Central memory CD8-positive, alpha-beta T cell (primary cell): ENCODE measurements at regions not wholly inside any gene's neighbourhood (a gene's known extent, or its start where the extent isn't known, plus 50 kb on each side); places are given as distances from the start of the nearest gene placed in this dataset.

Source experiments
- ATAC-seq: fragments of 150-1000 bp; cut with Tn5 transposase; replicated peaks from 2 replicates; pipeline ENCODE4 v1.10.0; 2022; ENCODE audit warnings: mild to moderate bottlenecking, moderate FRiP score, moderate number of reproducible peaks; ENCODE audit not compliant: poor library complexity, severe bottlenecking; ENCODE audit errors: extremely low read depth
- DNase-seq, 2 donors: peaks; one replicate each; pipeline ENCODE4 v3.0.0; 2021; ENCODE audit warnings: low spot score in 2 of 2
- H3K27ac Mint-ChIP-seq: one replicate; pipeline ENCODE4 v1.8.0; 2022; ENCODE audit warnings: low read depth, mild to moderate bottlenecking, moderate library complexity, mixed read lengths
- H3K27me3 Mint-ChIP-seq: one replicate; pipeline ENCODE4 v1.8.0; 2022; ENCODE audit warnings: mixed read lengths
- H3K36me3 Mint-ChIP-seq: one replicate; pipeline ENCODE4 v1.8.0; 2022; ENCODE audit warnings: mild to moderate bottlenecking, moderate library complexity, mixed read lengths; ENCODE audit not compliant: insufficient read depth
- H3K4me1 Mint-ChIP-seq: one replicate; pipeline ENCODE4 v1.8.0; 2022; ENCODE audit warnings: mixed read lengths
- H3K4me3 Mint-ChIP-seq: one replicate; pipeline ENCODE4 v1.8.0; 2022; ENCODE audit warnings: mild to moderate bottlenecking, moderate library complexity, mixed read lengths
- H3K9me3 Mint-ChIP-seq: one replicate; pipeline ENCODE4 v1.8.0; 2022; ENCODE audit warnings: mixed read lengths

- DNase-seq (no peak), ATAC-seq (no peak)
- Mint-ChIP-seq H3K27ac (no peak overlapping the region), H3K36me3 (no peaks in the 10 kb centered on the region), H3K4me3 (no peak overlapping the region), H3K4me1 (no peaks in the 10 kb centered on the region), H3K9me3 (no peaks in the 10 kb centered on the region), H3K27me3 (no peaks in the 10 kb centered on the region)
Measured at GRCh38 chr13:85742355-85742754, 56.9 kb downstream of the SLITRK6 start.

DNA sequence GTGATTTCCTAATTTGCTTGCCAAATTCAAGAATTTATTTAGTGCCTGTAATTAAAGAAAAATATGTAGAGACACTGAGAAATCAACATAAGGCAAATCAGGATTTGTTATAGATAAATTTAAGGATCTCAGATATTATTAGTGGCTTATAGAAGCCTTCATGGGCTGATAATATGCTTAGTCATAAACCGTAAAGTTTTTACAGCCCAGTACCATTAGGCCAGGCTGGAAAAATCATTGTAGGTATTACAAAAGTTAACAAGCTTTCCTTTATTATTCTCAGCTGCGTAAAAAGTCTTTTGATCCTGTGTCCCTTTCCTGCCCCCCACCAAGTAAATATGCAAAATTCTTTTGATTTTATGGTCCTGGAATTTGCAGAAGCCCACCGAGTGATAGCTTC, 58.2 kb downstream of the SLITRK6 start:
- H3K27me3 Mint-ChIP-seq: no peaks in the 10 kb centered on the region
- no peak overlapping the region for H3K4me3 Mint-ChIP-seq
- ATAC-seq: no peak
- no peak for DNase-seq
- no peak overlapping the region for H3K27ac Mint-ChIP-seq
- no peaks in the 10 kb centered on the region for H3K4me1 Mint-ChIP-seq
- peaks cover 7% of the 10 kb centered on the region for H3K9me3 Mint-ChIP-seq
- H3K36me3 Mint-ChIP-seq: no peaks in the 10 kb centered on the region

GRCh38 chr13:85738696-85739320, 60.4 kb downstream of the SLITRK6 start:
- no peak for ATAC-seq
- no peak overlapping the region for H3K27ac Mint-ChIP-seq
- H3K4me1 Mint-ChIP-seq: no peaks in the 10 kb centered on the region
- no peak for DNase-seq
- no peaks in the 10 kb centered on the region for H3K36me3 Mint-ChIP-seq
- peaks cover 7% of the 10 kb centered on the region for H3K9me3 Mint-ChIP-seq
- no peak overlapping the region for H3K4me3 Mint-ChIP-seq
- H3K27me3 Mint-ChIP-seq: no peaks in the 10 kb centered on the region

GRCh38 chr13:85737952-85738351, 61.3 kb downstream of the SLITRK6 start:
- DNase-seq (no peak), ATAC-seq (no peak)
- Mint-ChIP-seq H3K36me3 (no peaks in the 10 kb centered on the region), H3K4me1 (no peaks in the 10 kb centered on the region), H3K27me3 (no peaks in the 10 kb centered on the region), H3K27ac (no peak overlapping the region), H3K4me3 (no peak overlapping the region), H3K9me3 (peaks cover 7% of the 10 kb centered on the region)

DNA sequence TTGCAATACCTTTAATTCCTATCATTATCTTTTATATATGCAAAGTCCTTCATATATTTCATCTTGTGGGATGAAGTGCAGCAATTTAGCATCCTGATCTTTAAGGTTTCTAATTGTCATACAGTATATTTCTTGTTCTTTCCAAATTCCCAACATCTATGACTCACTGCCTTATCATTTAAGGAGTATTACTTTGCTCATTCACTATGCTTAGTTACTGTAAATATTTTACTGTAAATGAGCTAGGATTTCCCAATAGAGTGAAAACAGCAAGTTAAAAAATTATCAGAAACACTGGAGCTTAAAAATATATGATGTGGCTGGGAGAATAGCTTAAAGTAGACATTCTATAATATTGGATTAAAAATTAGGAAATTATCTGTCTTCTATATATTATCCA, 69.9 kb downstream of the SLITRK6 start:
- no peak overlapping the region for H3K4me3 Mint-ChIP-seq
- H3K36me3 Mint-ChIP-seq: no peaks in the 10 kb centered on the region
- no peak for ATAC-seq
- H3K27me3 Mint-ChIP-seq: no peaks in the 10 kb centered on the region
- no peaks in the 10 kb centered on the region for H3K4me1 Mint-ChIP-seq
- no peak overlapping the region for H3K27ac Mint-ChIP-seq
- no peak for DNase-seq
- peaks cover 5% of the 10 kb centered on the region for H3K9me3 Mint-ChIP-seq

DNA sequence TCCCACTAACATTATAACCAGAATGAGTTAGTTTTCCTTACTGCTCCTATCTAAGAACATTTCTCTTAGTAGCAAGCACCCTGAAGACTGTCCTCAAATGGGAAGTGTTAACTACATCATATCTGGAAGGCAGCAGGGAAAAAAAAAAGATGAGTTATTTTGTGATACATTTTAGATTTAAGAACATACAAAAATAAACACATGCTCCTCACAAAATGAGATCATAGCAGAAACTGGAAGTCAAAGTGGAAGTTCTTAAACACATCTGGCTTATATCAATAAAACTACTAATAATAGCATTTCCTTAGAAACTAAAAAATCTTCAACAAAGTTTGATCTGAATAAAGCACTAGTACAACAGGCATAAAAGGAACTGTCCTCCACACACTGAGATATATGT, 70.4 kb downstream of the SLITRK6 start:
- no peak overlapping the region for H3K4me3 Mint-ChIP-seq
- no peaks in the 10 kb centered on the region for H3K27me3 Mint-ChIP-seq
- no peak for ATAC-seq
- no peak for DNase-seq
- no peak overlapping the region for H3K27ac Mint-ChIP-seq
- H3K4me1 Mint-ChIP-seq: no peaks in the 10 kb centered on the region
- no peaks in the 10 kb centered on the region for H3K36me3 Mint-ChIP-seq
- peaks cover 5% of the 10 kb centered on the region for H3K9me3 Mint-ChIP-seq

GRCh38 chr13:85725433-85725832, 73.8 kb downstream of the SLITRK6 start:
- ATAC-seq: no peak
- no peak for DNase-seq
- Mint-ChIP-seq H3K36me3 (no peaks in the 10 kb centered on the region), H3K27me3 (no peaks in the 10 kb centered on the region), H3K9me3 (no peaks in the 10 kb centered on the region), H3K4me1 (no peaks in the 10 kb centered on the region), H3K4me3 (no peak overlapping the region), H3K27ac (no peak overlapping the region)

- no peak overlapping the region for H3K4me3 Mint-ChIP-seq
- DNase-seq (no peak), ATAC-seq (no peak)
- no peaks in the 10 kb centered on the region for H3K27me3 Mint-ChIP-seq
- no peaks in the 10 kb centered on the region for H3K9me3 Mint-ChIP-seq
- no peaks in the 10 kb centered on the region for H3K36me3 Mint-ChIP-seq
- H3K4me1 Mint-ChIP-seq: no peaks in the 10 kb centered on the region
- no peak overlapping the region for H3K27ac Mint-ChIP-seq
Measured at GRCh38 chr13:85724546-85725432, 74.4 kb downstream of the SLITRK6 start.

- Mint-ChIP-seq H3K4me1 (no peaks in the 10 kb centered on the region), H3K27me3 (no peaks in the 10 kb centered on the region), H3K27ac (no peak overlapping the region), H3K4me3 (no peak overlapping the region), H3K36me3 (no peaks in the 10 kb centered on the region), H3K9me3 (no peaks in the 10 kb centered on the region)
- ATAC-seq: no peak
- no peak for DNase-seq
Measured at GRCh38 chr13:85719749-85720148, 79.5 kb downstream of the SLITRK6 start.

DNA sequence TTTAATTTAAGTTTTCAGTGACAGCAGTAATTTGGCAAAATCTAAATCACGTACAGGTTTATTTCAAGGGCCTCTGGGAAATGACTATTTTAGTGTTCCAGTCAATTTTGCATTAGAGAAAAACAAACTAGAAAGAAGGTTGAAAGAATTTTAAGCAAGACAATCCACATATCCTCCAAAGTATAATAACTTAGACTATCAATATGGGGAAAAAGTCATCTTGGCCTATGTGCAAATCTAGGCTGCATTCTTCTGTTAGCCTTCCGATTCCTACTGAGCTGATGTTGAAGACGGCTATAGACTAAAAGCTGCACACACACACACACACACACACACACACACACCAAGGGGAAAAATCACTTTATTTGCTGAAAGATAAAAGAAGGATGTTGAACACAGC, 81.3 kb downstream of the SLITRK6 start:
- DNase-seq: no peak
- no peak for ATAC-seq
- H3K27ac Mint-ChIP-seq: no peak overlapping the region
- no peaks in the 10 kb centered on the region for H3K4me1 Mint-ChIP-seq
- H3K36me3 Mint-ChIP-seq: no peaks in the 10 kb centered on the region
- no peaks in the 10 kb centered on the region for H3K27me3 Mint-ChIP-seq
- no peaks in the 10 kb centered on the region for H3K9me3 Mint-ChIP-seq
- no peak overlapping the region for H3K4me3 Mint-ChIP-seq

GRCh38 chr13:85710545-85710944, 88.7 kb downstream of the SLITRK6 start:
- H3K4me3 Mint-ChIP-seq: no peak overlapping the region
- no peak for ATAC-seq
- no peak overlapping the region for H3K27ac Mint-ChIP-seq
- H3K36me3 Mint-ChIP-seq: peaks cover 2% of the 10 kb centered on the region
- no peak for DNase-seq
- H3K27me3 Mint-ChIP-seq: no peaks in the 10 kb centered on the region
- H3K9me3 Mint-ChIP-seq: peaks cover 4% of the 10 kb centered on the region
- no peaks in the 10 kb centered on the region for H3K4me1 Mint-ChIP-seq

DNA sequence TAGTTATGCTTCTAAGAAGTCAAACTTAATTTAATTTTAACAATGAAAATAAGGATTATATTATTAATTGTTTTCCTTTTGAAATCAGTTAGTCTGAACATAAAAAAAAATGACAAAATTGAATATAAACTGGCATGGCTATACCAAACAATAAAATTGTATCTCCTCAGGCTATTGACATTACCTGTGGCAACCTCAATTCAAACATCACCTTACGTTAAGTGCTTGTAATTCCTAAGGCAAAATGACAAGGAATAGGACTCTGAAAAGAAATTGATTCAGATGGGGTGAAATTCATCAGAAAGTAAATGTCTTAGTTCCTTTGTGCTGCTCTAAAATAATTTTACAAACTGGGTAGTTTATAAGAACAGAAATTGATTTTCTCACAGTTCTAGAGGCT, 89.5 kb downstream of the SLITRK6 start:
- DNase-seq: no peak
- ATAC-seq: no peak
- Mint-ChIP-seq H3K4me1 (no peaks in the 10 kb centered on the region), H3K27me3 (no peaks in the 10 kb centered on the region), H3K36me3 (peaks cover 2% of the 10 kb centered on the region), H3K27ac (no peak overlapping the region), H3K9me3 (peaks cover 6% of the 10 kb centered on the region), H3K4me3 (no peak overlapping the region)

- H3K27ac Mint-ChIP-seq: no peak overlapping the region
- no peak for DNase-seq
- H3K36me3 Mint-ChIP-seq: peaks cover 2% of the 10 kb centered on the region
- H3K4me1 Mint-ChIP-seq: no peaks in the 10 kb centered on the region
- ATAC-seq: no peak
- H3K4me3 Mint-ChIP-seq: no peak overlapping the region
- H3K27me3 Mint-ChIP-seq: no peaks in the 10 kb centered on the region
- H3K9me3 Mint-ChIP-seq: peaks cover 6% of the 10 kb centered on the region
Measured at GRCh38 chr13:85709072-85709471, 90.1 kb downstream of the SLITRK6 start.
